Spleen (tissue), 7 donors: ENCODE measurements at regions not wholly inside any gene's neighbourhood (a gene's known extent, or its start where the extent isn't known, plus 50 kb on each side); places are given as distances from the start of the nearest gene placed in this dataset.

ENCODE experiments used
- CTCF ChIP-seq, 11 experiments: fragments of 200-600 bp in 7 of 11; fragments of 450-650 bp in 4 of 11; sonication (generic) in 4 of 11; IDR thresholded peaks in 8 of 11; conservative IDR thresholded peaks in 3 of 11; 1 replicate in 7 of 11; 2 replicates in 4 of 11; pipeline versions ENCODE4 v1.4.0 to v1.8.0; 2016 to 2021; ENCODE audit warnings: antibody characterized with exemption in 11 of 11, inconsistent platforms in 4 of 11, mild to moderate bottlenecking in 1 of 11
- POLR2A ChIP-seq, 3 donors: fragments of 450-650 bp; IDR thresholded peaks; one replicate each; pipeline ENCODE4 v1.5.1; 2017; ENCODE audit warnings: antibody characterized with exemption in 3 of 3, mild to moderate bottlenecking in 1 of 3
- POLR2AphosphoS5 ChIP-seq, 3 donors: sonication (generic); formaldehyde crosslinking; IDR thresholded peaks; one replicate each; pipeline ENCODE4 v1.5.1; 2017; ENCODE audit warnings: antibody characterized with exemption in 3 of 3
- donor health status: DM: no; HTN: no; CAD: no; lungs with moderate emphysema.
- donor health status: DM: no; HTN: no; CAD: no.
- donor health status: DM: no; HTN: no; CAD: no.

- TF ChIP-seq CTCF (IDR thresholded peaks at IDR 0.05 in 8 of 11, conservative IDR thresholded peaks at IDR 0.05 in 3 of 11) (no peak), POLR2A (IDR thresholded peaks at IDR 0.05) (no peak), POLR2AphosphoS5 (IDR thresholded peaks at IDR 0.05) (no peak)
Measured at GRCh38 chr12:46560089-46560488, 187.5 kb upstream of the SLC38A2 start.
